GM19193 (cell line): ENCODE measurements at regions not wholly inside any gene's neighbourhood (a gene's known extent, or its start where the extent isn't known, plus 50 kb on each side); places are given as distances from the start of the nearest gene placed in this dataset.

Experiments
- POLR2A ChIP-seq: IDR thresholded peaks from 4 replicates; pipeline ENCODE4 v1.6.1; 2011; ENCODE audit not compliant: insufficient read depth, insufficient read length; ENCODE audit errors: extremely low read depth

- no peak for TF ChIP-seq POLR2A
Observed at GRCh38 chr13:40161931-40162330, 504.5 kb downstream of the FOXO1 start.

- TF ChIP-seq POLR2A: no peak
Observed at GRCh38 chr13:40163066-40164000, 503.1 kb downstream of the FOXO1 start.

GRCh38 chr13:40164133-40164532, 502.3 kb downstream of the FOXO1 start:
- TF ChIP-seq POLR2A: no peak

- no peak for TF ChIP-seq POLR2A
Observed at GRCh38 chr13:40165316-40165932, 501.0 kb downstream of the FOXO1 start.

- TF ChIP-seq POLR2A: no peak
Observed at GRCh38 chr13:40167327-40167726, 499.1 kb downstream of the FOXO1 start.

GRCh38 chr13:40168425-40169166, 497.8 kb downstream of the FOXO1 start:
- TF ChIP-seq POLR2A: no peak

GRCh38 chr13:40169476-40169875, 497.0 kb downstream of the FOXO1 start:
- no peak for TF ChIP-seq POLR2A

GRCh38 chr13:40170091-40170490, 496.4 kb downstream of the FOXO1 start:
- TF ChIP-seq POLR2A: no peak

GRCh38 chr13:40170982-40171381, 495.5 kb downstream of the FOXO1 start:
- TF ChIP-seq POLR2A: no peak

GRCh38 chr13:40171566-40171965, 494.9 kb downstream of the FOXO1 start:
- no peak for TF ChIP-seq POLR2A

GRCh38 chr13:40172149-40172591, 494.3 kb downstream of the FOXO1 start:
- TF ChIP-seq POLR2A: no peak

GRCh38 chr13:40172878-40173277, 493.6 kb downstream of the FOXO1 start:
- TF ChIP-seq POLR2A: no peak

GRCh38 chr13:40175639-40176038, 490.8 kb downstream of the FOXO1 start:
- TF ChIP-seq POLR2A: no peak

- TF ChIP-seq POLR2A: no peak
Observed at GRCh38 chr13:40176242-40176641, 490.2 kb downstream of the FOXO1 start.

GRCh38 chr13:40178130-40178529, 488.3 kb downstream of the FOXO1 start:
- no peak for TF ChIP-seq POLR2A
